ENCODE measurements at regions not wholly inside any gene's neighbourhood (a gene's known extent, or its start where the extent isn't known, plus 50 kb on each side); places are given as distances from the start of the nearest gene placed in this dataset.

- TF ChIP-seq POLR2AphosphoS5 (IDR thresholded peaks at IDR 0.05), result no peak
- TF ChIP-seq, protein P1, sequence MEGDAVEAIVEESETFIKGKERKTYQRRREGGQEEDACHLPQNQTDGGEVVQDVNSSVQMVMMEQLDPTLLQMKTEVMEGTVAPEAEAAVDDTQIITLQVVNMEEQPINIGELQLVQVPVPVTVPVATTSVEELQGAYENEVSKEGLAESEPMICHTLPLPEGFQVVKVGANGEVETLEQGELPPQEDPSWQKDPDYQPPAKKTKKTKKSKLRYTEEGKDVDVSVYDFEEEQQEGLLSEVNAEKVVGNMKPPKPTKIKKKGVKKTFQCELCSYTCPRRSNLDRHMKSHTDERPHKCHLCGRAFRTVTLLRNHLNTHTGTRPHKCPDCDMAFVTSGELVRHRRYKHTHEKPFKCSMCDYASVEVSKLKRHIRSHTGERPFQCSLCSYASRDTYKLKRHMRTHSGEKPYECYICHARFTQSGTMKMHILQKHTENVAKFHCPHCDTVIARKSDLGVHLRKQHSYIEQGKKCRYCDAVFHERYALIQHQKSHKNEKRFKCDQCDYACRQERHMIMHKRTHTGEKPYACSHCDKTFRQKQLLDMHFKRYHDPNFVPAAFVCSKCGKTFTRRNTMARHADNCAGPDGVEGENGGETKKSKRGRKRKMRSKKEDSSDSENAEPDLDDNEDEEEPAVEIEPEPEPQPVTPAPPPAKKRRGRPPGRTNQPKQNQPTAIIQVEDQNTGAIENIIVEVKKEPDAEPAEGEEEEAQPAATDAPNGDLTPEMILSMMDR (IDR thresholded peaks at IDR 0.05), result no peak
These were observed 75.1 kb upstream of the RUFY1 start for GRCh38 chr5:179475208-179475751.
